ENCODE measurements at regions not wholly inside any gene's neighbourhood (a gene's known extent, or its start where the extent isn't known, plus 50 kb on each side); places are given as distances from the start of the nearest gene placed in this dataset.
"Not testable (repeated sequence)": the region's sequence is repeated elsewhere in the genome, so short reads cannot be mapped to it uniquely, and the experiment has no call there.

GRCh38 chr10:60495338-60496055 is 105.8 kb upstream of the ANK3 start:
- no peak for DNase-seq (ENCODE audit: low spot score)
- in situ Hi-C loops (cut with HindIII; ENCODE audit: low sequenced_read_pairs): no loop called here

GRCh38 chr10:60494774-60495173 is 105.1 kb upstream of the ANK3 start:
- no peak for DNase-seq (ENCODE audit: low spot score)
- in situ Hi-C loops (cut with HindIII; ENCODE audit: low sequenced_read_pairs): no loop called here

GRCh38 chr10:60491162-60491561 is 101.5 kb upstream of the ANK3 start:
- DNase-seq (ENCODE audit: low spot score): no peak
- in situ Hi-C loops (cut with HindIII; ENCODE audit: low sequenced_read_pairs): no loop called here

- in situ Hi-C loops (cut with HindIII; ENCODE audit: low sequenced_read_pairs): no loop called here
- no peak for DNase-seq (ENCODE audit: low spot score)
Measured at GRCh38 chr10:60490013-60490412, 100.3 kb upstream of the ANK3 start.

- in situ Hi-C loops (cut with HindIII; ENCODE audit: low sequenced_read_pairs): no loop called here
- no peak for DNase-seq (ENCODE audit: low spot score)
Measured at GRCh38 chr10:60488111-60488669, 98.5 kb upstream of the ANK3 start.

- in situ Hi-C loops (cut with HindIII; ENCODE audit: low sequenced_read_pairs): no loop called here
- DNase-seq (ENCODE audit: low spot score): no peak
Measured at GRCh38 chr10:60487543-60487942, 97.9 kb upstream of the ANK3 start.

- no peak for DNase-seq (ENCODE audit: low spot score)
- in situ Hi-C loops (cut with HindIII; ENCODE audit: low sequenced_read_pairs): no loop called here
Measured at GRCh38 chr10:60485025-60485424, 95.3 kb upstream of the ANK3 start.

GRCh38 chr10:60480865-60481563 is 91.3 kb upstream of the ANK3 start:
- peak; percentile 95 for DNase-seq (ENCODE audit: low spot score)
- in situ Hi-C loops (cut with HindIII; ENCODE audit: low sequenced_read_pairs): no loop called here

GRCh38 chr10:60479305-60480020 is 89.8 kb upstream of the ANK3 start:
- in situ Hi-C loops (cut with HindIII; ENCODE audit: low sequenced_read_pairs): no loop called here
- DNase-seq (ENCODE audit: low spot score): no peak

- in situ Hi-C loops (cut with HindIII; ENCODE audit: low sequenced_read_pairs): no loop called here
- DNase-seq (ENCODE audit: low spot score): no peak
Measured at GRCh38 chr10:60476451-60476850, 86.8 kb upstream of the ANK3 start.

GRCh38 chr10:60473557-60473956 is 83.9 kb upstream of the ANK3 start:
- no peak for DNase-seq (ENCODE audit: low spot score)
- in situ Hi-C loops (cut with HindIII; ENCODE audit: low sequenced_read_pairs): no loop called here

- in situ Hi-C loops (cut with HindIII; ENCODE audit: low sequenced_read_pairs): no loop called here
Measured at GRCh38 chr10:60470091-60470490, 80.4 kb upstream of the ANK3 start.

GRCh38 chr10:60469147-60469546 is 79.5 kb upstream of the ANK3 start:
- in situ Hi-C loops (cut with HindIII; ENCODE audit: low sequenced_read_pairs); DNase-seq (ENCODE audit: low spot score): not testable (repeated sequence)

More at GRCh38 chr10:60470091-60470490, 80.4 kb upstream of the ANK3 start:
- no peak for DNase-seq (ENCODE audit: low spot score)

- no peak for DNase-seq (ENCODE audit: low spot score)
- in situ Hi-C loops (cut with HindIII; ENCODE audit: low sequenced_read_pairs): no loop called here
Measured at GRCh38 chr10:60467202-60467546, 77.5 kb upstream of the ANK3 start.

GRCh38 chr10:60466267-60467201 is 76.9 kb upstream of the ANK3 start:
- in situ Hi-C loops (cut with HindIII; ENCODE audit: low sequenced_read_pairs): no loop called here
- no peak for DNase-seq (ENCODE audit: low spot score)

GRCh38 chr10:60465801-60466200 is 76.1 kb upstream of the ANK3 start:
- no peak for DNase-seq (ENCODE audit: low spot score)
- in situ Hi-C loops (cut with HindIII; ENCODE audit: low sequenced_read_pairs): no loop called here

GRCh38 chr10:60464659-60465058 is 75.0 kb upstream of the ANK3 start:
- in situ Hi-C loops (cut with HindIII; ENCODE audit: low sequenced_read_pairs): no loop called here

GRCh38 chr10:60463746-60464145 is 74.1 kb upstream of the ANK3 start:
- in situ Hi-C loops (cut with HindIII; ENCODE audit: low sequenced_read_pairs): no loop called here
- no peak for DNase-seq (ENCODE audit: low spot score)

More at GRCh38 chr10:60464659-60465058, 75.0 kb upstream of the ANK3 start:
- DNase-seq (ENCODE audit: low spot score): no peak

GRCh38 chr10:60461688-60462087 is 72.0 kb upstream of the ANK3 start:
- in situ Hi-C loops (cut with HindIII; ENCODE audit: low sequenced_read_pairs): no loop called here
- DNase-seq (ENCODE audit: low spot score): no peak

Data from G401 (cell line).